Progenitor cell of endocrine pancreas (in vitro differentiated cells): ENCODE measurements at regions not wholly inside any gene's neighbourhood (a gene's known extent, or its start where the extent isn't known, plus 50 kb on each side); places are given as distances from the start of the nearest gene placed in this dataset.

Experiments
- DNase-seq: peaks from one replicate; pipeline ENCODE4 v3.0.0; 2021; ENCODE audit warnings: low spot score; ENCODE audit not compliant: unreplicated experiment
- H3K27ac Mint-ChIP-seq: 2 replicates; pipeline ENCODE4 v1.8.0; 2021; ENCODE audit warnings: mild to moderate bottlenecking, moderate library complexity, mixed read lengths
- H3K27me3 Mint-ChIP-seq: 2 replicates; pipeline ENCODE4 v1.8.0; 2021; ENCODE audit warnings: mixed read lengths
- H3K36me3 Mint-ChIP-seq: 2 replicates; pipeline ENCODE4 v1.8.0; 2022; ENCODE audit warnings: mixed read lengths; ENCODE audit not compliant: insufficient read depth
- H3K4me1 Mint-ChIP-seq: 2 replicates; pipeline ENCODE4 v1.8.0; 2021; ENCODE audit warnings: low read depth, mixed read lengths
- H3K4me3 Mint-ChIP-seq: 2 replicates; pipeline ENCODE4 v1.8.0; 2021; ENCODE audit warnings: low read depth, mild to moderate bottlenecking, moderate library complexity, mixed read lengths
- H3K9me3 Mint-ChIP-seq: 2 replicates; pipeline ENCODE4 v1.8.0; 2021; ENCODE audit warnings: low read depth, mixed read lengths
- CTCF ChIP-seq: fragments of 200-600 bp; sonication (generic); IDR thresholded peaks from one replicate; pipeline ENCODE4 v1.5.0; 2021; ENCODE audit warnings: antibody characterized with exemption, mild to moderate bottlenecking; ENCODE audit not compliant: unreplicated experiment

- H3K9me3 Mint-ChIP-seq: no peaks in the 10 kb centered on the region
- DNase-seq: no peak
- no peak overlapping the region for H3K4me3 Mint-ChIP-seq
- H3K27ac Mint-ChIP-seq: peak overlapping the region; percentile 55
- no peaks in the 10 kb centered on the region for H3K36me3 Mint-ChIP-seq
- H3K27me3 Mint-ChIP-seq: no peaks in the 10 kb centered on the region
- peaks cover 12% of the 10 kb centered on the region for H3K4me1 Mint-ChIP-seq
- no peak for TF ChIP-seq CTCF
Measured at GRCh38 chr18:44290366-44290977, 390.2 kb upstream of the SETBP1 start.

- no peaks in the 10 kb centered on the region for H3K27me3 Mint-ChIP-seq
- no peak overlapping the region for H3K4me3 Mint-ChIP-seq
- TF ChIP-seq CTCF: no peak
- peaks cover 3% of the 10 kb centered on the region for H3K9me3 Mint-ChIP-seq
- no peak for DNase-seq
- H3K36me3 Mint-ChIP-seq: no peaks in the 10 kb centered on the region
- no peaks in the 10 kb centered on the region for H3K4me1 Mint-ChIP-seq
- no peak overlapping the region for H3K27ac Mint-ChIP-seq
Measured at GRCh38 chr18:44298566-44298965, 382.1 kb upstream of the SETBP1 start.

- Mint-ChIP-seq H3K4me3 (no peak overlapping the region), H3K27me3 (no peaks in the 10 kb centered on the region), H3K9me3 (peaks cover 9% of the 10 kb centered on the region), H3K27ac (no peak overlapping the region), H3K36me3 (no peaks in the 10 kb centered on the region), H3K4me1 (no peaks in the 10 kb centered on the region)
- no peak for TF ChIP-seq CTCF
- no peak for DNase-seq
Measured at GRCh38 chr18:44309185-44309584, 371.5 kb upstream of the SETBP1 start.

- Mint-ChIP-seq H3K27ac (no peak overlapping the region), H3K27me3 (peaks cover 4% of the 10 kb centered on the region), H3K4me3 (no peak overlapping the region), H3K36me3 (no peaks in the 10 kb centered on the region), H3K4me1 (no peaks in the 10 kb centered on the region), H3K9me3 (no peaks in the 10 kb centered on the region)
- no peak for TF ChIP-seq CTCF
- no peak for DNase-seq
Measured at GRCh38 chr18:44320619-44321460, 359.8 kb upstream of the SETBP1 start.

GRCh38 chr18:44321868-44322590 is 358.7 kb upstream of the SETBP1 start:
- no peak for TF ChIP-seq CTCF
- DNase-seq: no peak
- H3K4me1 Mint-ChIP-seq: no peaks in the 10 kb centered on the region
- H3K36me3 Mint-ChIP-seq: no peaks in the 10 kb centered on the region
- H3K9me3 Mint-ChIP-seq: no peaks in the 10 kb centered on the region
- H3K27ac Mint-ChIP-seq: no peak overlapping the region
- no peak overlapping the region for H3K4me3 Mint-ChIP-seq
- peaks cover 4% of the 10 kb centered on the region for H3K27me3 Mint-ChIP-seq
